Fibroblast of lung (primary cell): ENCODE measurements at regions not wholly inside any gene's neighbourhood (a gene's known extent, or its start where the extent isn't known, plus 50 kb on each side); places are given as distances from the start of the nearest gene placed in this dataset.

ENCODE experiments used
- DNase-seq, 2 donors: peaks; one replicate each; pipeline versions ENCODE4 v3.0.0 to v3.0.0-alpha.2; 2010; ENCODE audit warnings: low read depth in 2 of 2
- H2AFZ ChIP-seq: 2 replicates; pipeline ENCODE4 v1.5.1; 2012; ENCODE audit warnings: low read length, control low read depth, inconsistent platforms
- H3K27ac ChIP-seq: 2 replicates; pipeline ENCODE4 v1.5.1; 2011; ENCODE audit warnings: low read length, control low read depth; ENCODE audit not compliant: insufficient read depth
- H3K27me3 ChIP-seq: 2 replicates; pipeline ENCODE4 v1.5.1; 2011; ENCODE audit warnings: mild to moderate bottlenecking, low read length; ENCODE audit not compliant: control insufficient read depth, insufficient read depth
- H3K36me3 ChIP-seq: 2 replicates; pipeline ENCODE4 v1.5.1; 2011; ENCODE audit warnings: low read length; ENCODE audit not compliant: control insufficient read depth, insufficient read depth
- H3K4me1 ChIP-seq: 2 replicates; pipeline ENCODE4 v1.5.1; 2011; ENCODE audit warnings: low read length; ENCODE audit not compliant: control insufficient read depth, insufficient read depth; ENCODE audit errors: extremely low read depth
- H3K4me2 ChIP-seq: 2 replicates; pipeline ENCODE4 v1.5.1; 2011; ENCODE audit warnings: low read length, control low read depth; ENCODE audit not compliant: insufficient read depth; ENCODE audit errors: extremely low read depth
- H3K4me3 ChIP-seq, 4 experiments: fragments of 200-600 bp in 1 of 4; sonication (generic) in 1 of 4; replicated peaks in 1 of 4; 2 replicates each; pipeline ENCODE4 v1.5.1; 2011 to 2016; ENCODE audit warnings: low read length in 4 of 4, low read depth in 3 of 4, mild to moderate bottlenecking in 3 of 4, control low read depth in 2 of 4, inconsistent platforms in 1 of 4, mixed read lengths in 1 of 4; ENCODE audit not compliant: insufficient read depth in 1 of 4; ENCODE audit errors: control extremely low read depth in 1 of 4
- H3K79me2 ChIP-seq: 2 replicates; pipeline ENCODE4 v1.5.1; 2012; ENCODE audit warnings: mild to moderate bottlenecking, low read length, inconsistent platforms; ENCODE audit not compliant: control insufficient read depth, insufficient read depth
- H3K9ac ChIP-seq: 2 replicates; pipeline ENCODE4 v1.5.1; 2011; ENCODE audit warnings: mild to moderate bottlenecking, low read length, control low read depth; ENCODE audit not compliant: insufficient read depth
- H3K9me3 ChIP-seq: 2 replicates; pipeline ENCODE4 v1.5.1; 2012; ENCODE audit warnings: low read depth, low read length; ENCODE audit not compliant: control insufficient read depth, insufficient read depth
- H4K20me1 ChIP-seq: 2 replicates; pipeline ENCODE4 v1.5.1; 2011; ENCODE audit warnings: low read length; ENCODE audit not compliant: control insufficient read depth, insufficient read depth; ENCODE audit errors: extremely low read depth
- EZH2 ChIP-seq: IDR thresholded peaks from 2 replicates; pipeline ENCODE4 v1.5.1; 2012; ENCODE audit warnings: low read length, control low read depth, mild to moderate bottlenecking; ENCODE audit errors: missing control alignments
- TF ChIP-seq, protein P1 (sequence below), 2 donors: IDR thresholded peaks in 1 of 2; conservative IDR thresholded peaks in 1 of 2; 1 replicate in 1 of 2; 2 replicates in 1 of 2; pipeline ENCODE4 v1.5.1; 2011 to 2012; ENCODE audit warnings: low read length in 2 of 2, control low read depth in 1 of 2, inconsistent platforms in 1 of 2, low read depth in 1 of 2, mild to moderate bottlenecking in 1 of 2

- no peaks in the 10 kb centered on the region for H4K20me1 ChIP-seq
- no peak overlapping the region for H3K9ac ChIP-seq
- H3K27ac ChIP-seq: no peak overlapping the region
- H3K36me3 ChIP-seq: no peaks in the 10 kb centered on the region
- no peak for TF ChIP-seq EZH2
- TF ChIP-seq, protein P1, sequence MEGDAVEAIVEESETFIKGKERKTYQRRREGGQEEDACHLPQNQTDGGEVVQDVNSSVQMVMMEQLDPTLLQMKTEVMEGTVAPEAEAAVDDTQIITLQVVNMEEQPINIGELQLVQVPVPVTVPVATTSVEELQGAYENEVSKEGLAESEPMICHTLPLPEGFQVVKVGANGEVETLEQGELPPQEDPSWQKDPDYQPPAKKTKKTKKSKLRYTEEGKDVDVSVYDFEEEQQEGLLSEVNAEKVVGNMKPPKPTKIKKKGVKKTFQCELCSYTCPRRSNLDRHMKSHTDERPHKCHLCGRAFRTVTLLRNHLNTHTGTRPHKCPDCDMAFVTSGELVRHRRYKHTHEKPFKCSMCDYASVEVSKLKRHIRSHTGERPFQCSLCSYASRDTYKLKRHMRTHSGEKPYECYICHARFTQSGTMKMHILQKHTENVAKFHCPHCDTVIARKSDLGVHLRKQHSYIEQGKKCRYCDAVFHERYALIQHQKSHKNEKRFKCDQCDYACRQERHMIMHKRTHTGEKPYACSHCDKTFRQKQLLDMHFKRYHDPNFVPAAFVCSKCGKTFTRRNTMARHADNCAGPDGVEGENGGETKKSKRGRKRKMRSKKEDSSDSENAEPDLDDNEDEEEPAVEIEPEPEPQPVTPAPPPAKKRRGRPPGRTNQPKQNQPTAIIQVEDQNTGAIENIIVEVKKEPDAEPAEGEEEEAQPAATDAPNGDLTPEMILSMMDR (conservative IDR thresholded peaks at IDR 0.05 in 1 of 2, IDR thresholded peaks at IDR 0.05 in 1 of 2; ENCODE audit: low read depth in 1 of 2, low read length in 2 of 2): no peak
- H3K9me3 ChIP-seq: no peaks in the 10 kb centered on the region
- no peak for DNase-seq
- no peaks in the 10 kb centered on the region for H3K79me2 ChIP-seq
- no peak overlapping the region for H3K4me3 ChIP-seq
- no peaks in the 10 kb centered on the region for H3K4me1 ChIP-seq
- H3K4me2 ChIP-seq: no peak overlapping the region
- H2AFZ ChIP-seq: no peak overlapping the region
- H3K27me3 ChIP-seq: no peaks in the 10 kb centered on the region
These were observed 124.1 kb upstream of the WDR1 start for GRCh38 chr4:10240691-10241090.

DNA sequence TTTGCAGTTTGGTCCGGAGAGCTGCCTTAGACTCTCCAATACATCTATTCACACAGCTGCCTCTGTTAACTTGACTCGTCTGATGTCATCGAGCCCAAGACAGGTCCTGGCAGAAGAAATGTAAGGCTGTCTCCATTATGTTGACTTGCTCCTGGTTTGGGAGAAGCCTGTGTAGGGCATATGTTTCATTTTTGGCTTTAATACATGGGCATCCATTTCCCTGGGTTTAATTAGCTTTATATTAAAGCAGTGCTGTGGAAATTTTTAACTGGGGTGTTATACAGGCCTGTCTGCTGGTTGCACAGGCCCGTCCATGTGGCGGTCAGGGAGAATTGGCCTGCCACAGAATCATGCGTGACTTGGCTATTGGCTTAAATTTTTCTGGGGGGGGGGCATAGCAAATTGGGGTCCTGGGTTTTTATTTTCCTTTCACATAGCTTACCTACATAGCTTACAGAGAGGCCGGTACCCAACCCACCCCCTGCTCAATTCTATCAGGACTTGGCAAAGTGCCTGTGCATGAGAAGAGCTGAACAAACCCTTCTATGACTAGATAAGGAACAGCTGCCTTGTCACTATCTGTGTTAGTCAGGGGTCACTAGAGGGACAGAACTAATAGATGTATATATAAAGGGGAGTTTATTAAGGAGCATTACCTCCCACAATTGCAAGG is 123.5 kb upstream of the WDR1 start:
- Histone ChIP-seq H3K4me3 (no peak overlapping the region), H3K36me3 (no peaks in the 10 kb centered on the region), H3K27ac (no peak overlapping the region), H3K9me3 (no peaks in the 10 kb centered on the region), H3K79me2 (no peaks in the 10 kb centered on the region), H3K4me1 (no peaks in the 10 kb centered on the region), H3K9ac (no peak overlapping the region), H4K20me1 (no peaks in the 10 kb centered on the region), H3K27me3 (no peaks in the 10 kb centered on the region), H3K4me2 (no peak overlapping the region), H2AFZ (no peak overlapping the region)
- TF ChIP-seq, protein P1 (conservative IDR thresholded peaks at IDR 0.05 in 1 of 2, IDR thresholded peaks at IDR 0.05 in 1 of 2; ENCODE audit: low read depth in 1 of 2, low read length in 2 of 2): no peak
- TF ChIP-seq EZH2: no peak
- DNase-seq: no peak

GRCh38 chr4:10237131-10237530 is 120.5 kb upstream of the WDR1 start:
- Histone ChIP-seq H3K36me3 (no peaks in the 10 kb centered on the region), H3K4me3 (no peak overlapping the region), H3K4me2 (no peak overlapping the region), H3K9me3 (no peaks in the 10 kb centered on the region), H2AFZ (no peak overlapping the region), H4K20me1 (no peaks in the 10 kb centered on the region), H3K27ac (no peak overlapping the region), H3K27me3 (no peaks in the 10 kb centered on the region), H3K4me1 (no peaks in the 10 kb centered on the region), H3K9ac (no peak overlapping the region), H3K79me2 (no peaks in the 10 kb centered on the region)
- no peak for TF ChIP-seq EZH2
- TF ChIP-seq, protein P1 (conservative IDR thresholded peaks at IDR 0.05 in 1 of 2, IDR thresholded peaks at IDR 0.05 in 1 of 2; ENCODE audit: low read depth in 1 of 2, low read length in 2 of 2): no peak
- DNase-seq: no peak
